Skin epidermis (tissue), 12 donors: ENCODE measurements at regions not wholly inside any gene's neighbourhood (a gene's known extent, or its start where the extent isn't known, plus 50 kb on each side); places are given as distances from the start of the nearest gene placed in this dataset.

Source experiments
- H3K27ac ChIP-seq, 21 experiments: fragments of 200-600 bp; sonication (generic) in 11 of 21; one replicate each; pipeline ENCODE4 v1.5.0; 2020; ENCODE audit warnings: mild to moderate bottlenecking in 3 of 21, inconsistent platforms in 2 of 21, moderate library complexity in 2 of 21
- H3K4me3 ChIP-seq, 7 experiments: fragments of 200-600 bp; sonication (generic) in 2 of 7; one replicate each; pipeline ENCODE4 v1.5.0; 2020; ENCODE audit warnings: inconsistent platforms in 2 of 7, mild to moderate bottlenecking in 2 of 7, moderate library complexity in 1 of 7

DNA sequence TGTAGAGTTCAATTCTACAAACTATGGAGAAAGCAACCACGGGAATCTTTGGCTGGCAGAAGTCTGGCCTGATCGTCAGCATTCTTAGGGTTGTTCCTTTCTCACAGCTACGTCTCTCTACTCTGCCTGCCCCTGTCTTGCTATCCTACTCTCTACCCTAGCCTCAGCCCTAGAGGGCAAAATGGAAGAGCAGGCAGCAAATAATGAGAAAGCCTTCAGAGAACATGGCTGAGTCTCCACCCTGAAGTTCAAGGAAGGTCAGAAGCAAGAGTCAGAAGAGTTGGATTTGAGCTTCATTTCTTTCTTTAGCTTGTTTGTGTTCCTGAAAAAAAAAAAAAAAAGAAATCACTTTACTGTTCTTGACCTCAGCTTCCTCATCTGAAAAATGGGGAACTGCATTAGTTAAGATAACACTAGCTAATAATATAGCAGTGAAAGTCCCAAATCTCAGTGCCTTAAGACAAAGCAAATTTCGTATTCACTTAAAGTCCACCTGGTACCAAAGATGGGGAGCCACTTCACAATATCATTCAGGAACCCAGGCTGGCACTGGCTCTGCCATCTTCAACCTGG, 50.2 kb upstream of the CCND2 start:
- no peak overlapping the region for H3K4me3 ChIP-seq
- H3K27ac ChIP-seq = no peak overlapping the region

DNA sequence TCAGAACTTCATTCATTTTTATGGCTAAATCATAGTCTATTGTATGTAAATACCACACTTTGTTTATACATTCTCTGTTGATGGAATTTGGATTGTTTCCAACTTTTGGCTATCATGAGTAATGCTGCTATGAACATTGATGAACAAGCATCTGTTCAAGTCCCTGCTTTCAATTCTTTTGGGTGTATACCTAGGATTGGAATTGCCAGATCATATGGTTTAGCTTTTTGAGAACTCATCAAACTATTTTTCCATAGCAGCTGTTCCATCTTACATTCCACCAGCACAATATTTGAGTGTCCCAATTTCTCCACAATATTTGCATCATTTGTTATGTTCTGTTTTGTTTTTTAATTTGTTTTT, 52.3 kb upstream of the CCND2 start:
- no peak overlapping the region for H3K4me3 ChIP-seq
- H3K27ac ChIP-seq = no peak overlapping the region

DNA sequence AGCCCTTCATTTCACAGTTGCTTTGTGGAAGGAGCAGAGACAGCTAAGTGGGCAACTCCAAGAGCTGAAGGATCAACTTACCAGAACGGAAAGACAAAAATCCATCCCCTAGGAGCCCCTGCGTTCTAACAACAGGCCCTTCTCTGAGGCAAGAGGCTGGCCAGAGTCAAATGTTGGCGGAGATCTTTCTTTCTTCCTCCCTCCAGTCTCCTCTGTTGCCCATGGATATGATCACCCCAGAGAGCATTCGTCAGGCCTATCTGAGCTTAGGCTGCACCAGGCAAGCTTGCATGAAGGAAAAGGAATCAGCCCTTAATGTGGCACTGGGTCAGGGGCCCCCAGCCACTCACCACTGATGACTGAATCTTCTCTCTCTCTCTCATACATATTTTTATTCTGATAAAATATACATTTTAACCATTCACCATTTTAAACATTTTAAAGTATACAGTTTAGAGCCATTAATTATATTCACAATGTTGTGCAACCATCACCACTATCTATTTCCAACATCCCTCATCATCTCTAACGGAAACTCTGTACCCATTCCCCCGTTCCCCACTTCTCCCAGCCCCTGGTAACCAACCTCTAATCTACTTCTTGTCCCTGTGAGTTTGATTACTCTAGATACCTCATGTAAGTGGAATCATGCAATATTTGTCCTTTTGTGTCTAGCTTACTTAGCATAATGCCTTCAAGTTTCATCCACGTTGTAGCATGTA, 52.9 kb upstream of the CCND2 start:
- Histone ChIP-seq H3K27ac (no peak overlapping the region), H3K4me3 (no peak overlapping the region)

DNA sequence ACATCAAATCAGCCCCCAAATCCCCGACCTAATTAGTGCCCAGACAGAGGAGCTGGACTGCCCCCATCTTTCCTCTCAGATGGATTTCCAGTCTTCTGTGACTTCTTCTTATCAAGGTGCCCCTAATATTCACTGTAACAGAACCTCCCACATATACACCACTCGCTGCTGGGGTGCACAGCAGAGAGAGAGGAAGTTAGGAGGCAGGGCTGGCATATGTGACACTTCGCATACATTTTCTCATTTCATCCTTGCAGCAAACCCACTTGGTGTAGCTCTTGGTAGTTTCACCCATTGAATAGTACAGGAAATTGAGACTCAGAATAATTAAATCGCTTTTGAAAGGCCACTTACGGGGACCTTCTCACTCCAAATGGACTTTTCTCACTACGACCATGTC, 56.5 kb upstream of the CCND2 start:
- H3K4me3 ChIP-seq = no peak overlapping the region
- peak overlapping the region in 1 of 21 experiments; percentile 53 for H3K27ac ChIP-seq

DNA sequence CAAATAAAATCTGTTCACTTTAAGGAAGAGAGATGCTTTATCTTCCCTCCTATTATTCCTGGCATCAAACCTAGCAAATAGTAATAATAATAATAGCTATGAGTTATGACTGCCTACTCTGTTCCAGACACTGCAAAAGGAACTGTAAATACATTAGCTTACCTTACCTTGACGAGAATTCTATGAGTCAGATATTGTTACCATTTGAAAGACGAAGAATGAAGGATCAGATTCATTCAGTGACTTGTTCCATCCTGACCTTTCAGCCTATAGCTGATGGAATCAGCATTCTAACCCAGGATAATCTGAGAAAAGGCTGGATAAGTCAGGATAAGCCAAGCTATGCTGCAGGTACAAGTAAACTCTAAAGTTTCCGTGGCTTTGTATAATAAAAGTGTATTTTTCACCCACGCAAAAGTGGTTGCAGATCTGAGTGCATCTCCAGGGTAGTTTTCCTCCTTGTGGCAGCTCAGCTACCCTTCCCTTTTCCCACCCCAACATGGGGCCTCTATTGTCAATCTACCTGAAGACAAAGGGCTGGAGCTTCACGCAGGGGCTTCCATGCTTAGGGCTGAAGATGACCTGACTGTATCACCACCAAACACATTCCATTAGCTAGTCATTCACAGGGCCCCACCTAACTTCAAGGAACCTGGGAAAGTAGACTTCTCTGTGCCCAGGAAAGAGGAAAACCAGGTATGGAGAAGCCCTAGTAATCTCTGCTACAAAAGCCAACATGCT, 57.2 kb upstream of the CCND2 start:
- H3K4me3 ChIP-seq = no peak overlapping the region
- H3K27ac ChIP-seq = peak overlapping the region in 3 of 21 experiments; percentile 5 to 53 (median 41)

DNA sequence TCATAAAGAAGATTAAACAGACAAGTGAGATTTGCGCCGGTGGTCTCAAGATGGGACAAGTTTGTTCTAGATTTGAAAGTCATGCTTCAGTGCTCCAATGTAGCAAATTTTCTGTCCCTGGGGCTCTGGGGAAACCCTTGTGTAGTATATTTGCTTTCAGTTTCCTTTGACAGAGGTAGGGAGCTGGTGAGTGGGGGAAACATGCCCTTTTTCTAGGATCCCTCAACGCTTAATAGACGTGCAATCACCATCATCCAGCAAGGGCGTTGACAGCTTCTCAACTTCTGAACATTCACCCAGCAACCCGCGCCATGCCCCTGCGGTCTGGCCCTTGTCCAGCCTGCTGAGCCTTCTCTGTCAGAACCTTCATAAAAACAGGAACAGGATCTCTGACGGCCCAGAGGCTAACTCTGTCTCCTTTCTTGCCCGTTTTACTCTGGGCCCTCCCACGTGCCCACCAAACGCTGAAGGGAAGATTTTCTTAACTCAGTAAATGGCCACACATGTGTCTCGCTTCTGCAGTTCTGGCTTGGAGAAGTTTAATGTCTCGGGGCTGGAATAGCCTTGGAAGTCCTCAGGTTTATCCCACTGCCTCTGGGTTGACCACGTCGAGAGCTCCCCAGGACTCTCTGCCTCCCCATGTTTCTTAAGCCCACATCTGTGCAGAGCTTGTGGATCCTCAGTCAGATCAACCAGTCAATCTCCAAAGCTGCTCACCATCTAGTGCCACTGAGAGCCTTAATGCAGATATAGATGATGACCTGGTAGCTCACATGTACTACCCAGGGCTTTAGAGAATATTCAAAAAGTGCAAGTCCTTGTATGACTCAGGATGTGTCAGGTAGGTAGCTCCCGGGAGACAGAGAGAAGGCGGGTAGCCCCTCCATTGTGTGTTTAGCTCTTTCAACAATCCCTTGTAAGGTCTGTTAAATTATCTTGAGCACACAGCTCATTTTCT, 58.1 kb upstream of the CCND2 start:
- no peak overlapping the region for H3K4me3 ChIP-seq
- peak overlapping the region in 5 of 21 experiments; percentile 18 to 69 (median 46) for H3K27ac ChIP-seq

DNA sequence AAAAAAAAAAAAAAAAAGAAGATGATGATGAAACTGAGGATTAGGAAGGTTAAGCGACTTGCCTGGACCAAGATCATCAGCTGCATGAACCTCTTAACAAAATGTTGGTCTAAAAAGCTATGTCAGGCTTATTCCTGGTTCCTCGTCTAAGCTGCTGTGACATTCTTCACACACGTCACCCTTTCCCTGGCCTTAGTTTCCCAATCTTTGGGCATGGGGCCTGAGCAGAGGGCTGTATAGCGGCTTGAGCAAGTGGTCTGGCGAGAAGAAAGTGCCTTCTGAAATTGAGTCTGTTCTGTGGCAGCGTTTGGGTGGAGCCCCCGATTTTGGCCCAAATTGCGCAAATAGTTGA, 58.7 kb upstream of the CCND2 start:
- Histone ChIP-seq H3K4me3 (no peak overlapping the region), H3K27ac (peak overlapping the region in 4 of 21 experiments; percentile 40 to 69 (median 50))

DNA sequence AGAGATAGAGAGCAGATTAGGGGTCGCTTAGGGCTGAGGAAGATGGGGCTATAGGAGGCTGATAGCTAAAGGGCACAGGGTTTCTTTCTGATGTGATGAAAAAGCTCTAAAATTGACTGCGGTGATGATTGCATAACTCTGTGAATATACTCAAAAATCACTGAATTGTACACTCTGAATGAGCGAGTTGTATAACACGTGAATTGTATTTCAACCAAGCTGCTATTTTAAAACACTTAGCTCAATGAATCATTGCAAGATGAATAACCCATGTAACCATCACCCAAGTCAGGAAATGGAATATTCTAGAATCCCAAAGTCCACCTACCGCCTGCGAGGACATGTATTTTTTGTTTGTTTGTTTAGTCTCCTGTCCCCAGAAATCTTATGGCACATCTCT, 60.1 kb upstream of the CCND2 start:
- Histone ChIP-seq H3K4me3 (no peak overlapping the region), H3K27ac (no peak overlapping the region)

DNA sequence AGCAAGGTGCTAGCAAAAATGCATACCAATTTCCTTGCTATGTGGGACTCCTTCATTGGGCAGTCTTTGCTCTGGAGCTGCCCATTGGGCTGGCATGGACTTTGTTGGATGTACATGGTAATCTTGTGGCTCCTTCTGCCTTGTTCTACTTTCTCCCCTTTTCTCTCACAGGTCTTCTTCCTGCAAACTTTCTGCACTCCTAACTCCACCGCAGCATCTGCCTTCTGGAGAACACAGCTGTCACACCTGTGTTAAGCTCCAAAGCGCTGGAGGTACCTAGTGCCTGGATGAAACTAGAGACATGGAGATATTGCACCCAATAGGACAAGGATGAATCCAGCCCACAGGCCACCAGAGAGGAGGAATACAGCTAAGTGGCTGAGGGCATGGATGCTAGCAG, 60.7 kb upstream of the CCND2 start:
- Histone ChIP-seq H3K27ac (no peak overlapping the region), H3K4me3 (no peak overlapping the region)

DNA sequence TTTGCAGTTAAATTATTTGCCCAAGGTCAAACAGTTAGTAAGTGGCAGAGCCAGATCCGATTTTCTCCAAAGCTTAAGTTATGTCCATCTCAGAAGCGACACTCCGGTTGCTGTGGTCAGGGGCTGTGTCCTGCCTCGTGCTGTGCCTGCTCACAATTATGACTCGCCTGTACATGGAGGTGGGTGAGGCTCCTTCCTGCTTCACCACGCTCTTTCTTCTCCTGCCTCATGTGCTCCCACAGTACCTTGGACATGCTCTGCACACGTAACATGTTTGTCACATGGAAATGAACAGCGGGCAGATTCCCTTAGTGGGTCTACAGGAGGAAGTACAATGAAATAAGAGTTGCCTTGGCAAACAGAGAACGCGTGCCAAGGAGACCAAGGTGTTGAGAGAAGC, 62.2 kb upstream of the CCND2 start:
- Histone ChIP-seq H3K4me3 (no peak overlapping the region), H3K27ac (no peak overlapping the region)

DNA sequence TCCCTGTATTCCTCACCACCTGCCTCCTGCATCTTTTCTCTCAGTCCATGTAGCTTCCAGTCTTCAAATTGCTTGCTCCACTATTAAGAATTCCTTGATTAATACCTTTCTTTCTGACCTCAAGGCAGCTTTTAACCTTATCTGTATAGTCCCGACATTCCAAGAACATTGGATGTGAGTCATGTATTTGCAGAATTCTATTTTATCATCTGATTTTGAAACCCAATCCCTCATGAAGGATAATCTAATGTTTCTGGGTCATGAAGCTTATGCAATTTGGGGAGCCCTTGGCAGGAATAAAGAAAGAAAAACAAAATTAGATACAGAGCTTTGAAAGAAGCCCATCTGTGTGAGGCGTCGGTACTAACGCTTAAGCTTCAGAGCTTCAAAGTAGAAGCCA, 63.4 kb upstream of the CCND2 start:
- Histone ChIP-seq H3K27ac (no peak overlapping the region), H3K4me3 (no peak overlapping the region)

DNA sequence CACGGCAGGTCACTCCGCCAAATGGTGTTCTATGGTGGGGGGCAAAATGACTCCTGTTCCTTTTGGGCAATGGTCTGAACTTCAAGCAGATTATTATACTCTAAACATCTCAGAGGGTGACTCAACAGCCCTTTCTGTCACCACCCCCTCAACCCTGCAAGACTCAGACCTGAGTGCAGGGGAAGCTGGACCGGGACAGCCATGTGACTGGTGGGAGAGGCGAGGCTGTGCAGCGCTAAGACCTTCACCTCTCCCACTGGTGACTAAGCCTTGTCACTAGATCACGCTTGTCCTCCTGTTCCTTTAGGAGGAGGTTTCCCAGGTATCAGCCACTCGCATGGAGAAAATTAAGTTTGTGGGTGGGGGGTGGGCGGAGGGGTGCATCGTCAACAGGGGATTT, 67.1 kb upstream of the CCND2 start:
- no peak overlapping the region for H3K4me3 ChIP-seq

DNA sequence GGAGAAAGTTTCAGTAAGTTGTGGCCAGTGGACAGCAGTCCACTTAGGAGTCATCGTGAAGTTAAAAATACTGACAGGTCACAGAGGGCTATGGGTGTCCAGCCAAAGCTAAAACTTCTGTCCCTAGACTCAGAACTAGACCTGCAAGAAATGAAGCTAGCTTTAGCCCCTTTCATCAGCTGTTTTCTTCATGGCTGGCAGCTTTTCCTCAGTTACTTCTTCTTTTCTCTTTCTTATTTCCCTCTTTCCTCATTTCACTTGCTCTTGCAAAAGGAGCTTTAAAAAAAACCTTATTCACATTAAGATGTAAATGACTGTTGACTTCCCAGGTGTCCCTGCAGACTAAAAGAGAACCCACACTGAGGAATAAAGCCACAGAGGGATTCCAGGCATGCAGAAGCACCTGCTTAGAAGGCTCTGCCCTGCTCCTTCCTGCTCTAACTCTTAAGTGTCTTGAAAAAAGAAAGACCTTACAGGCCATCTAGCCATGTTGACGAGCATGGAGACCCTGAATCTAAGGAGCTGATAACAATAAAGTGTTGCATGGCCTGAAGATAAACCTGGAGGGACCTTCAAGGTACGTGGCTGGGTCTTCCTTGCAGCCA, 69.7 kb upstream of the CCND2 start:
- Histone ChIP-seq H3K27ac (no peak overlapping the region), H3K4me3 (no peak overlapping the region)

More for the DNA sequence above, 67.1 kb upstream of the CCND2 start:
- H3K27ac ChIP-seq = no peak overlapping the region

DNA sequence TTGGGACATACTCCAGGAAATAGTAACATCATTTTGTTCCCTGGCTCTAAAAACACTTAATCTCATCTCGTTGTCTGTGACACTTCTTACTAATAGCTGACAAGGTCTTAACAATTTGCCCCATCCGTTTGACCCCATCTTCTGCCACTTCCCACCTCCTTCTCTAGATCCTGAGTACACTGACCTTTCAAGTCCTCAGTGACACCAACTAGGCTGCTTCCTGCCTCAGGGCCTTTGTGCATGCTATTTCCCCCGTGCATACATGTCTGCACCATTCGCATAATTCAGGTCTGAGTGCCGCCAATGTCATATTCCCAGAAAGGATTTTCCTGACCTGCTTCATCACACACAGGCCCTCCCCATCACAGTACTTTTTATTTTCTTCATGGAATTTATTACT, 70.6 kb upstream of the CCND2 start:
- Histone ChIP-seq H3K4me3 (no peak overlapping the region), H3K27ac (no peak overlapping the region)

DNA sequence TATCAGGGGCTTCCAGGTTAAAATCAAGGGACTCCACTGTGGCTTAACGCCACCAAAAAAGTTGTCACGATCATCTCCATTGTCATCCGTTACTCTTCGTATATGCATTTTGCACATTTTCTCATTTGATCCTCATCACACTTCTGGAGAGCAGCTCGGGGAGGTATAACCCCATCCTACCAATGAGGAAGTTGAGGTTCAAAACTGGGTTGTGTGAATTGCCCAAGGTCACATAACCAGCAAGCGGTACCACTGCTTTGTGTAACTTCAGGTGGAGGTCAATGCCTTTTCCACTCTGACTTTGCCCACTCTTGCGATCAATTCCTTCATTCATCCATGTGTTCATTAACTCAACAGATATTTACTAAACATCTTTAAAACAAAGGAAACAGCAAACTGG, 71.1 kb upstream of the CCND2 start:
- H3K4me3 ChIP-seq = no peak overlapping the region
- no peak overlapping the region for H3K27ac ChIP-seq

DNA sequence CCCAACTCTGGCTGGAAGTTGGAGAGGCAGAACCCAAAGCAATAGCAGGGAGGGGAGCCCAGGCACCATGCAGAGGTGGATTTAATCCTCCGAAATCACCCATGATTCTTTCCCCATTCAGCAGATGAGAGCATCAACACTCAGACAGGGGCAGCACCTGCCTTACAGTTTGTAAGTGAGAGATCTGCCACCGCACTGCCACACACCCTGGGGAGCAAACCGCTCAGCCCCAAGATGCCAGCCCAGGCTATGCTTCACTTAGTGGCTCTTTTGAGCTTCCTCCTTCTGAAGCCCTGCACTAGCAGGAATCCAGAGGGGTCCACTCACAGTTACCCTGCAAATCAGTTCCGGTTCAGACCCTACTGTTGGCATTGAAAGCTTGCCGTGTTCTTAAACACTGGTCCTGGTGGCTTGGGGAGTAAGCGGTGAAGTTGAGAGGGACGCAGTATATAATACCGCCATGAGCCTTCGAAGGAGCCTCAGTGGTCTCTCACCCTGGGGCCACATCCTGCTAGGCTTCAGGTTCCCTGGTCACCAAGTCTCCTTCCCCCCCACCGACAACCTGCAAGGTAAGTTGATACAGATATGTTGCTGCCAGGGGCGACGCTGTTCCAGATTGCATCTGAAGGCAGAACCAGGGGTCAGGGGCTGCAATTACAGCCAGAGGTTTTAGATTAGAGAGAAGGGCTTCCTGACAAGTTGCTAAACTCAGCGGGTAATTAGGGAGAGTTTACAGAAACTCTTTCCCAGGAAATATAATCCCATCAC, 72.0 kb upstream of the CCND2 start:
- H3K4me3 ChIP-seq = no peak overlapping the region
- H3K27ac ChIP-seq = no peak overlapping the region

DNA sequence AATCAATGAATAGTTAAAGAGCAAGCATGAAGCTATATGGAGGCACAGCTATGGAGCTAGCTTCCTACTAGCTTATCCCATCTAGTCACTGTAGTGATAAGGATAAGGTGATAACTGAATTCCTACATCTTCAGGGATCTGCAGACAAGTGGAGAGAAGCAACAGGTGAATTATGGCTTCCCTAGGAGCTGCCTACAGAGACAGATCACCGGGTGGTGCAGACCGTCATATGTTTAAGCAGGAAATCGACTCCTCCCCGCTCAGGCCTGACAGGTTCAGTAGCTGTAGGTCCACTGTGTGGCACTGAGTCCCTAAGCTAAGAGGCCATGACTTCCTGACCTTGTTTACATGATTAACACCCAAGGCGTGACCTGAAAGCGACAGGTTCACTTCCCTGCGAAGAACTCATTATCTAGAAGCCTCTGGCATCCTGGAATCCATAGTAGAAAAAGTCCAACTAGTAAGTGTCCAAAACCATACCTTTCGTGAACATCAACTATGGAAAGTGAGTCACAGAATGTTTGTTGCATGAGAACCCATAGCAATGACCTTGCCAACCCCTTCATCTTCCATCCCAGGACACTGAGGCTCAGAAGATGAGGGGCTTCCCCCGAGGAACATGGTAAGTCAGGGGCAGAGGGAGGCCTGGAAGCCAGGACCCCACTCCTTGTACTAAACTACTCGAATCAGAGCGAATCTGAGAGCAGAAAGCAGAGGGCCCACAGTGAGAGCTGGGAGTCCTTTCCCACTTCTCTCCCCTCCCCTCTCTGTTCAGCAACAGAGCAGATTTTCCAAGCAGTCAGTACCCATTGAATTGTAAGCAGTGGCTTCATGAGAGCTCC, 75.4 kb upstream of the CCND2 start:
- Histone ChIP-seq H3K4me3 (no peak overlapping the region), H3K27ac (no peak overlapping the region)

DNA sequence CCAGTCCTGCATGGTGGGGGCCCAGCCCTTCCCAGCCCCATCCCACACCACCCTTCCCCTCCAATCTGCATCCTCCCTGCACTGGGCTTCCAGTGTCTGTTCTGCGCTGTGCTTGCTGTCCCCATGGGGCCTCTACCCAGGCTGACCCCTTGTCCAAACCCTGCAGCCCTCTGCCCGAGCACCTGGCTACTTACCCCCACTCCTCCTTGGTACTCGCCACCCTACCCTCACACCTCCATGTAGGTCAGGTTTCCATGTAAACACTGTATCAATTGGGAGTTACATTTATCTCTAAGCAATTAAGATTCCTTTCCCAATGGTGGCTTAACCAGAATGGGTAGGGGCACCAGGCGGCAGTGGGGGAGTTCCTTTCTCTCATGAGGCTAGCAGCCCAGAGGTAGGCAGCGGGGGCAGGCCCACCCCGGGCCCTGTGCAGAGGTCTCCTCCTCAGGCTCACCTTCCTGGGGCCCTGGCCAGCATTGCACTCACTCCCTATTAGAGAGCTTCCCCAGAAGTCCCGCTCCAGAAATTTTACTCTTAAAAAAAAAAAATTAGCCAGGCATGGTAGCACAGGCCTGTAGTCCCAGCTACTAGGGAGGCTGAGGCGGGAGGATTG, 76.6 kb upstream of the CCND2 start:
- Histone ChIP-seq H3K4me3 (no peak overlapping the region), H3K27ac (no peak overlapping the region)
